ENCODE measurements at regions not wholly inside any gene's neighbourhood (a gene's known extent, or its start where the extent isn't known, plus 50 kb on each side); places are given as distances from the start of the nearest gene placed in this dataset.

- TF ChIP-seq CTCF (IDR thresholded peaks at IDR 0.05) (no peak), POLR2A (IDR thresholded peaks at IDR 0.05) (no peak)
These were observed 54.8 kb upstream of the MIR17HG start for GRCh38 chr13:91292630-91293221.

Measured in sigmoid colon (tissue), 3 donors.